H9 (cell line): ENCODE measurements at regions not wholly inside any gene's neighbourhood (a gene's known extent, or its start where the extent isn't known, plus 50 kb on each side); places are given as distances from the start of the nearest gene placed in this dataset.

Experiments
- DNase-seq: peaks from one replicate; pipeline ENCODE4 v3.0.0-alpha.2; 2017
- H2AFZ ChIP-seq: one replicate; pipeline ENCODE4 v1.6.1; 2013; ENCODE audit warnings: mild to moderate bottlenecking, low read length, control low read depth, moderate library complexity
- H2AK5ac ChIP-seq: 2 replicates; pipeline ENCODE4 v1.6.1; 2013; ENCODE audit warnings: low read length, control low read depth, mixed read lengths; ENCODE audit not compliant: insufficient read length
- H2BK120ac ChIP-seq: one replicate; pipeline ENCODE4 v1.6.1; 2013; ENCODE audit warnings: low read depth, mild to moderate bottlenecking, low read length, control low read depth, inconsistent platforms; ENCODE audit not compliant: poor library complexity, severe bottlenecking
- H2BK12ac ChIP-seq: 2 replicates; pipeline ENCODE4 v1.6.1; 2013; ENCODE audit warnings: low read length, control low read depth, mixed read lengths, low read depth; ENCODE audit not compliant: insufficient read length
- H2BK15ac ChIP-seq: 2 replicates; pipeline ENCODE4 v1.6.1; 2013; ENCODE audit warnings: low read depth, low read length, control low read depth
- H2BK20ac ChIP-seq: one replicate; pipeline ENCODE4 v1.6.1; 2013; ENCODE audit warnings: low read depth, mild to moderate bottlenecking, low read length, control low read depth, inconsistent platforms; ENCODE audit not compliant: poor library complexity, severe bottlenecking
- H2BK5ac ChIP-seq: 2 replicates; pipeline ENCODE4 v1.6.1; 2013; ENCODE audit warnings: low read length, control low read depth, mixed read lengths; ENCODE audit not compliant: insufficient read length
- H3K14ac ChIP-seq: 2 replicates; pipeline ENCODE4 v1.6.1; 2013; ENCODE audit warnings: low read length, control low read depth; ENCODE audit not compliant: insufficient read depth
- H3K18ac ChIP-seq: 2 replicates; pipeline ENCODE4 v1.6.1; 2013; ENCODE audit warnings: low read depth, mild to moderate bottlenecking, mixed read lengths, low read length, control low read depth; ENCODE audit not compliant: insufficient read length
- H3K23ac ChIP-seq: 2 replicates; pipeline ENCODE4 v1.6.1; 2013; ENCODE audit warnings: low read length, control low read depth, mixed read lengths, low read depth; ENCODE audit not compliant: insufficient read length
- H3K23me2 ChIP-seq: 2 replicates; pipeline ENCODE4 v1.6.1; 2013; ENCODE audit warnings: low read depth, mild to moderate bottlenecking, mixed read lengths, low read length, control low read depth; ENCODE audit not compliant: insufficient read length, poor library complexity, severe bottlenecking
- H3K27ac ChIP-seq: 2 replicates; pipeline ENCODE4 v1.5.1; 2013; ENCODE audit warnings: low read length, control low read depth, mixed read lengths, low read depth; ENCODE audit not compliant: insufficient read length
- H3K27me3 ChIP-seq: 2 replicates; pipeline ENCODE4 v1.6.1; 2013; ENCODE audit warnings: low read length, control low read depth, inconsistent platforms; ENCODE audit not compliant: insufficient read depth
- H3K4ac ChIP-seq: 2 replicates; pipeline ENCODE4 v1.6.1; 2013; ENCODE audit warnings: low read depth, mild to moderate bottlenecking, control low read depth, inconsistent platforms, low read length, moderate library complexity
- H3K4me1 ChIP-seq: 2 replicates; pipeline ENCODE4 v1.6.1; 2013; ENCODE audit warnings: low read length, control low read depth, inconsistent platforms; ENCODE audit not compliant: insufficient read depth
- H3K4me2 ChIP-seq: 2 replicates; pipeline ENCODE4 v1.6.1; 2013; ENCODE audit warnings: low read length, control low read depth, mixed read lengths; ENCODE audit not compliant: insufficient read length, insufficient read depth
- H3K56ac ChIP-seq: 2 replicates; pipeline ENCODE4 v1.6.1; 2013; ENCODE audit warnings: low read depth, mild to moderate bottlenecking, mixed read lengths, low read length, control low read depth; ENCODE audit not compliant: insufficient read length
- H3K79me1 ChIP-seq: 2 replicates; pipeline ENCODE4 v1.6.1; 2013; ENCODE audit warnings: low read depth, mild to moderate bottlenecking, moderate library complexity, low read length, control low read depth, inconsistent platforms; ENCODE audit not compliant: insufficient read depth, poor library complexity, severe bottlenecking
- H3K79me2 ChIP-seq: 2 replicates; pipeline ENCODE4 v1.6.1; 2013; ENCODE audit warnings: low read length, control low read depth, inconsistent platforms; ENCODE audit not compliant: insufficient read depth
- H3K9ac ChIP-seq: 2 replicates; pipeline ENCODE4 v1.6.1; 2013; ENCODE audit warnings: low read length, control low read depth, mixed read lengths; ENCODE audit not compliant: insufficient read length; ENCODE audit errors: extremely low read depth
- H3K9me3 ChIP-seq: one replicate; pipeline ENCODE4 v1.6.1; 2013; ENCODE audit warnings: low read depth, low read length, inconsistent platforms; ENCODE audit not compliant: control insufficient read depth
- H3T11ph ChIP-seq: one replicate; pipeline ENCODE4 v1.6.1; 2013; ENCODE audit warnings: mild to moderate bottlenecking, low read length, control low read depth, inconsistent platforms
- H4K20me1 ChIP-seq: one replicate; pipeline ENCODE4 v1.6.1; 2013; ENCODE audit not compliant: control insufficient read depth, insufficient read length, insufficient read depth
- H4K5ac ChIP-seq: 2 replicates; pipeline ENCODE4 v1.6.1; 2013; ENCODE audit warnings: low read depth, mild to moderate bottlenecking, mixed read lengths, low read length, control low read depth; ENCODE audit not compliant: insufficient read length
- H4K8ac ChIP-seq: replicated peaks from 2 replicates; pipeline ENCODE4 v1.6.1; 2013; ENCODE audit warnings: low read length, control low read depth, mixed read lengths, low read depth; ENCODE audit not compliant: insufficient read length
- H4K91ac ChIP-seq: 2 replicates; pipeline ENCODE4 v1.6.1; 2013; ENCODE audit warnings: low read depth, mild to moderate bottlenecking, moderate library complexity, mixed read lengths, low read length, control low read depth; ENCODE audit not compliant: insufficient read length
- H3K27ac Mint-ChIP-seq, 3 experiments: 2 replicates in 2 of 3; 3 replicates in 1 of 3; pipeline ENCODE4 v1.8.0; 2020 to 2021; ENCODE audit warnings: mixed read lengths in 3 of 3, mild to moderate bottlenecking in 1 of 3, moderate library complexity in 1 of 3
- H3K27me3 Mint-ChIP-seq: 2 replicates; pipeline ENCODE4 v1.8.0; 2021; ENCODE audit warnings: low read depth, mild to moderate bottlenecking, moderate library complexity, mixed read lengths
- H3K36me3 Mint-ChIP-seq, 3 experiments: 2 replicates in 2 of 3; 3 replicates in 1 of 3; pipeline ENCODE4 v1.8.0; 2020 to 2021; ENCODE audit warnings: low read depth in 3 of 3, mixed read lengths in 3 of 3; ENCODE audit not compliant: insufficient read depth in 1 of 3
- H3K4me1 Mint-ChIP-seq, 2 experiments: 2 replicates each; pipeline ENCODE4 v1.8.0; 2020; ENCODE audit warnings: mixed read lengths in 2 of 2
- H3K4me3 Mint-ChIP-seq, 2 experiments: 2 replicates in 1 of 2; 3 replicates in 1 of 2; pipeline ENCODE4 v1.8.0; 2020 to 2021; ENCODE audit warnings: mild to moderate bottlenecking in 2 of 2, mixed read lengths in 2 of 2, moderate library complexity in 1 of 2
- H3K9me3 Mint-ChIP-seq, 2 experiments: 2 replicates in 1 of 2; 3 replicates in 1 of 2; pipeline ENCODE4 v1.8.0; 2020; ENCODE audit warnings: mild to moderate bottlenecking in 2 of 2, mixed read lengths in 2 of 2, moderate library complexity in 1 of 2
- CTCF ChIP-seq: fragments of 200-600 bp; sonication (generic); conservative IDR thresholded peaks from 3 replicates; pipeline ENCODE4 v1.8.0; 2021; ENCODE audit warnings: antibody characterized with exemption, mild to moderate bottlenecking
- WGBS: extraction: QIAGEN DNeasy Blood & Tissue Kit; methylation state at CpG from one replicate; pipeline ENCODE4 v1.1.7; 2013; ENCODE audit warnings: missing lambda C conversion rate, low lambda C conversion rate, mixed read lengths; ENCODE audit not compliant: insufficient read length; ENCODE audit errors: extremely low coverage; 5-methylcytosine and 5-hydroxymethylcytosine counted together

GRCh38 chr1:39153684-39154083, 50.8 kb upstream of the MACF1 start:
- no peak for TF ChIP-seq CTCF
- Histone ChIP-seq H3K18ac (no peak overlapping the region), H2BK12ac (no peak overlapping the region), H3K9me3 (no peaks in the 10 kb centered on the region), H2AK5ac (no peak overlapping the region), H2BK5ac (no peak overlapping the region), H2BK15ac (no peak overlapping the region), H4K91ac (no peak overlapping the region), H3K14ac (no peak overlapping the region), H3K79me1 (no peaks in the 10 kb centered on the region), H3K9ac (no peak overlapping the region), H2BK120ac (no peak overlapping the region), H4K5ac (no peak overlapping the region), H3K4me1 (peaks cover 41% of the 10 kb centered on the region), H3K79me2 (peaks cover 8% of the 10 kb centered on the region; the same call in 1 of the 2 replicates), H3K4me2 (no peak overlapping the region), H3K23ac (no peak overlapping the region), H3K27ac (no peak overlapping the region), H2BK20ac (no peak overlapping the region), H4K20me1 (no peaks in the 10 kb centered on the region), H4K8ac (no peak overlapping the region), H2AFZ (no peak overlapping the region), H3K56ac (no peak overlapping the region), H3T11ph (no peak overlapping the region), H3K23me2 (no peaks in the 10 kb centered on the region), H3K27me3 (no peaks in the 10 kb centered on the region), H3K4ac (no peak overlapping the region)
- Mint-ChIP-seq H3K4me1 (peaks cover 74% of the 10 kb centered on the region in 2 experiments), H3K27me3 (no peaks in the 10 kb centered on the region), H3K27ac (peak overlapping the region; percentile 78 to 92 (median 92); a peak in 6 of 7 replicates), H3K9me3 (no peaks in the 10 kb centered on the region), H3K4me3 (no peak overlapping the region), H3K36me3 (peaks cover 3 to 7% (median 3%) of the 10 kb centered on the region in 3 experiments; a peak in 5 of 7 replicates)
- WGBS = no CpG with 5 or more reads among the region's 2 CpGs
- DNase-seq = no peak
